GM19351 (cell line): ENCODE measurements at regions not wholly inside any gene's neighbourhood (a gene's known extent, or its start where the extent isn't known, plus 50 kb on each side); places are given as distances from the start of the nearest gene placed in this dataset.
"Not testable (repeated sequence)": the region's sequence is repeated elsewhere in the genome, so short reads cannot be mapped to it uniquely, and the experiment has no call there.

Experiments
- ATAC-seq: cut with Tn5 transposase; IDR thresholded peaks from one replicate; pipeline ENCODE4 v1.9.1; 2021; ENCODE audit warnings: mild to moderate bottlenecking, moderate library complexity; ENCODE audit not compliant: unreplicated experiment

DNA sequence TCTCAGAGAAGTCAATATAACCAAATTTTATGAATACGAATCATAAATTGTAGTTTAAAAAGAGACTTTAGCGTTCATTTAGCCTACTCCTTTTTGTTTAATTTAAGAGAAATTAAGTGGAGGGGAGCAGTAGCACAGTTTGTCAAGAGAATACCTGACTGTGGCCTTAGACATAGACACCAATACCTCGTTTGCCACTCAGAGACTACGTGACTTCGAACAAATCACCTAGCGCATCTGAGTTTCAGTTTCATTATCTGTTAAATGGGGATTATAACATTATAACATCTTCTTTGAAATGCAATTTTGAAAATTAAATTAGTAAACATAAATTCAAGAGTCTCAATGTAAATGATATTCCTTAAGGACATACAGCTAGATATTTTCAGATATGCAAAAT is 581.5 kb upstream of the VRK2 start:
- no peak for ATAC-seq

DNA sequence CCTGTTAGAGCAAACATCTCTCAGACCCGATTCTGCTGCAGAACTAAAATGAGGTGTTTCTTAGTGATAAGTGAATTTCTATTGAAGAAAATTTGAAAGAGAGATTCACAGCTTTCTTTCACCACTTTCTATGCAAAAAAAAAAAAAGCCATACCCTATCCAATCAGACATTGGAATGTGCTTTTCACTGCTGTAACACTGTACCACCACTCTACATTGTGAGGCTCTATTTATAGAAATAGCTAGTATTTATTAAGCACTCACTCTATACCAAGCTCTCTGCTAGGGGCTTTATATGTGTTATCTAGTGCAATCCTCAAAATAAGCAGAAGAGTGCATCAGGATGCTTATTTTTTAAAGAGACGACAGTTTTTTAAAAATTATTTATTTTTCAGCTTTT is 580.6 kb upstream of the VRK2 start:
- ATAC-seq, result no peak

DNA sequence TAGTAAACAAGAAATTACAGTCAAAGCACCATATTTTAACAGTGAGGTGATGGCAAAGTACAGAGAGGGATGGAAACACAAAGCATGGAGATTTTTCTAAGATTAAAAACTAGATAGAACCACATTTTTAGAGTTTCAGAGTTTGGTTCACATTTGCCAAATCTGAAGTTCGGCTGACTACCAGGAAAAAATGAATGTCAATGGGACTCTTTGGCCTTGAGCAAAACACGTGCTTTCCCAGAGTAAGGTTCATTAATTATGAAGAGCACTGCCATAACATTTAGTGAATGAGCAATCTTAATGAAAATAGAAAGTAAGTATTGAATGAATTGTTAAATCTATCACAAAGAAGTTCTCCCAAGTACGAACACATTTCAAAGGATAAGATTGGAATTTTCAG is 571.2 kb upstream of the VRK2 start:
- no peak for ATAC-seq

GRCh38 chr2:57479981-57480380 is 566.6 kb upstream of the VRK2 start:
- ATAC-seq, result no peak

DNA sequence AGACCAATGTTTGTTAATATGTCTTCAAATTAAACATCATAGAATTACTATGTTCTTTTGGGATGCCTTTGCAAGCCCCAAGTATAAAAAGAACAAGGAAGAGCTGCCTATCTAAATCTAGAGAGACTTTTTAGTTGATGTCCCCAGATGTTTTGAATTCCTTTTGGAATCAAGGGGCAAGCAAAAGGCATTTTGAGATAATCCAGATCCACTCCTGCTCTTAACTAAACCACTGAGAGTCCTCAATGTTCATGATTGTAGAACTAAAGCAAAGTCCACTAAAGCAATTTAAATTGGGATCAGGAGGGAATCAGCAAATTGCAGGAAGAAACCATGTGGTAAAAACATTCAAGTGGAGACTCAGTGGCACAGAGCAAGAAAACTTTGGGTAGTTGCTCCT is 558.5 kb upstream of the VRK2 start:
- no peak for ATAC-seq

GRCh38 chr2:57490741-57491140 is 555.9 kb upstream of the VRK2 start:
- ATAC-seq, result no peak

GRCh38 chr2:57491213-57491612 is 555.4 kb upstream of the VRK2 start:
- no peak for ATAC-seq

GRCh38 chr2:57493966-57494365 is 552.6 kb upstream of the VRK2 start:
- ATAC-seq, result not testable (repeated sequence)

GRCh38 chr2:57497489-57498096 is 549.0 kb upstream of the VRK2 start:
- ATAC-seq, result peak; percentile 89

DNA sequence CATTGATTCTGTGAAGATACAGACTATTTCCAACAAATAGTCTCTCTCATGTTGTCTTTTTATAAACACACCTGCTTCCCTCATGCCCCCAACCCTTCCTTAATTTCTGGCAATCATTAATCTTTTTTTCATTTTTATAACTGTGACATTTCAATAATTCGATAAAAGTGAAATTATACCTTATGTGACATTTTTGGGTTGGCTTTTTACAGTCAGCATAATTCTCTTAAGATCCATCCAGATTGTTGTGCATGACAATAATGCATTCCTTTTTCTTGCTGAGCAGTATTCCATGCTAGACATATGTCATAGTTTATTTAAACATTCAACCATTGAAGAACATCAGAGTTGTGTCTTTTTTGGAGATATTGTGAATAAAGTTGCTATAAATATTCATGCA is 541.8 kb upstream of the VRK2 start:
- no peak for ATAC-seq

GRCh38 chr2:57509189-57509588 is 537.4 kb upstream of the VRK2 start:
- ATAC-seq, result no peak

- ATAC-seq, result no peak
Observed at GRCh38 chr2:57510704-57511103, 535.9 kb upstream of the VRK2 start.

DNA sequence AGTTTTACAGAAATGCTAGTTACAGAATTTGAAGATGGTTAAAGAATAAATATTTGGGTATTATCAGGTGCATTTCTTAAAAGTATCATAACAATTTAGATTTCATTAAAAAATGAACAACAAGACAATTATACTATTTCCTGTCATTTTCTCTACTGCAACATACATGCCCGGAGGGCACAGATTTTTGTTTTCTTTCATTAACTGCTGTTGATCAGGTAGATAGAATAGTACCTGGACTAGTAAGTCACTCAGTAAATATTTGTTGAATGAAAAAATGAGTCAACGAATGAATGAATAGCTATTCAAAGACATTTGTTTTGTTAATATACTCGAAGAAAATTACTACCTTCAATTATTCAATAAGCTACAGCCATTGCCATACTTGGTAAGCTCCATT is 531.2 kb upstream of the VRK2 start:
- ATAC-seq, result no peak

GRCh38 chr2:57516698-57517340 is 529.8 kb upstream of the VRK2 start:
- peak; percentile 91 for ATAC-seq

DNA sequence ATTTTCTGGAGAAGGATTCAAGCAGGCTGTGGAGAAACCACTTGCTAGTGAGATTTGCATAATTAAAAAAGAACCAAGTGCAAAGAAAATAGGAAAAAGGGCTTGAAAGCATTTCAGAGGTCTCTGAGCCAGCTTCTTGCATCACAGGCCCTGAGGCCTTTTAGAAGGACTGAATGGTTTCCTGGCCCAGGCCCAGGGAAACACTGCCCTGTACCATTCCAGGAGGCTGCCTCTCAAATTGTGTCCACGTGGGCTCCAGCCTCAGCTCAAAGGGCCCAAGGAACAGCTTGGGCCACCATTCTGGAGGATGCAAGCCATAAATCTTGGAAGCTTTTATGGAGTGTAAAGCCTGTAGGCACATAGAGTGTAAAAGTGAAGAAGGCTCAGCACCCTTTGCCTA is 523.3 kb upstream of the VRK2 start:
- ATAC-seq, result no peak

DNA sequence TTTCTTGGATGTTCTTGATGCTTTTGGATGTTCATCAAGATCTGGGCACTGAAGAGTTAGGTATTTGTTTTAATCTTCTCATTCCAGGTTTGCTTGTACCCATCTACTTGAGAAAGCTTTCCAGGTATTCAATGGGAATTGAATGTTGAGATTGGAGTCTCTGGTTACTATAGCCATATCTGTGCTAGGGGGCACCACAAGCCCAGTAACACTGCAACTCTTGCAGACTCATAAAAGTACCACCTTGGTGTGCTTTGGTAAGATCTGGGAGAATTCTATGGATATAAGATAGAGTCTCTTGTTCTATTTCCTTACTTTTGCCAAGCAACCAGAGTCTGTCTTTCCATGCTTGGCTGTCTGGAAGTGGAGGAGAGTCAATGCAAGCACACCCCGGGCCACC is 518.9 kb upstream of the VRK2 start:
- no peak for ATAC-seq

DNA sequence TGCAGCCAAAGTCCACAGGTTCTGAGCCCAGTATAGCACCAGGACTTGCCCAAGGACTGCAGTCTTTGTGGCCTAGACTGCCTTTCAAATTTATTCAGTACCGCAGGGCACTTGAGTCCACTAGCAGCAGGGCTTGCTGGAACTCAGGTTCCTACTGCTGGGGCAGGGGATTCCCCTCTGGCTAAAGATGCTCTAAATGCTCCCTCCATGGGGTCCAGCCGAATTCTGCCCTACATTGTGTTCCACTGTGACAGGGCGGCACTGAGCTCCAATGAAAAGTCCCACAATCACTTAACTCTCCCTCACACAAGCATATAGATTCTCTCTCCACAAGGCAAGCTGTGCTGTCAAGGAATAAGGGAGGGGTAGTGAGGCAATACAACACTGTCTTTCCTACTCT is 518.1 kb upstream of the VRK2 start:
- ATAC-seq, result no peak

DNA sequence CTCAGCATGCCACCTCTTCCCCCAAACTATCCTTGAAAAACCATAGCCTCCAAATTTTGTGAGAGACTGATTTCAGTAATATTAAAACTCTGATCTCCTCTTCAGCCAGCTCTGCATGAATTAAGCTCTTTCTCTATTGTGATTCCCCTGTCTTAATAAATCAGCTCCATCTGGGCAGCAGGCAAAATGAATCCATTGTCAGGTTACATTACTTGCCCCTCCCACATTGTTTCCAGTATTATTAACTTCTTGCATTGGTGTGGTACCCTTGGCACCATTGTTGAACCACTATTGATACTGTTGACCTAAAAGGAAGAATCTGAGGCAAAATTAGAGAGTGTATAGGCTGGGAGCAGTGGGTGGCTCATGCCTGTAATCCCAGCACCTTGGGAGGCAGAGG is 512.2 kb upstream of the VRK2 start:
- no peak for ATAC-seq

- ATAC-seq, result peak; percentile 75
Observed at GRCh38 chr2:57536535-57537231, 509.9 kb upstream of the VRK2 start.

DNA sequence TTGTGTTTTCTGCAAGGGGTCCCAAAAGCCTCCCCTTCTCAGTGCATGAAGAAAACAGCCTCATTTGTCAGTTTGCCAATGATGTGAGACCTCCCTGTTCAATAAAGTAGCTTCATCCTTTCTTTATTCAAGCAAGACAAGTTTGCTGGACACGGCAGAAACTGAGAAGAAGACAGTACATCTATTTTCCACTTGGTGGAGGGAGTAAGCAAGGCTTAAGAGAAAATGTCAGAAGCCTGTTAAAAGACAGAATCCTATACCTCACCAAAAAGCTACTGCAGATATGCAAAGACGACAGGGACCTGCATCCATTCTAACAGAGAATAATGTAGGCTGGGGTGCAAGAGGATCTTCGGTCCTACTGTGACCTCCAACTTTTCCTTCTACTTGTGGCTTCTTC is 506.8 kb upstream of the VRK2 start:
- no peak for ATAC-seq

- no peak for ATAC-seq
Observed at GRCh38 chr2:57542081-57542480, 504.5 kb upstream of the VRK2 start.

GRCh38 chr2:57543211-57543610 is 503.4 kb upstream of the VRK2 start:
- no peak for ATAC-seq
